GM20000 (cell line): ENCODE measurements at regions not wholly inside any gene's neighbourhood (a gene's known extent, or its start where the extent isn't known, plus 50 kb on each side); places are given as distances from the start of the nearest gene placed in this dataset.
A peak's percentile ranks its signal among the peaks of the same experiment; 100 is the strongest.

Experiments
- DNase-seq: peaks from one replicate; pipeline ENCODE4 v3.0.0; 2012; ENCODE audit warnings: low spot score
- CTCF ChIP-seq: IDR thresholded peaks from 2 replicates; pipeline ENCODE4 v1.5.1; 2012; ENCODE audit warnings: mild to moderate bottlenecking, control low read depth; ENCODE audit errors: extremely low read depth, missing control alignments

DNA sequence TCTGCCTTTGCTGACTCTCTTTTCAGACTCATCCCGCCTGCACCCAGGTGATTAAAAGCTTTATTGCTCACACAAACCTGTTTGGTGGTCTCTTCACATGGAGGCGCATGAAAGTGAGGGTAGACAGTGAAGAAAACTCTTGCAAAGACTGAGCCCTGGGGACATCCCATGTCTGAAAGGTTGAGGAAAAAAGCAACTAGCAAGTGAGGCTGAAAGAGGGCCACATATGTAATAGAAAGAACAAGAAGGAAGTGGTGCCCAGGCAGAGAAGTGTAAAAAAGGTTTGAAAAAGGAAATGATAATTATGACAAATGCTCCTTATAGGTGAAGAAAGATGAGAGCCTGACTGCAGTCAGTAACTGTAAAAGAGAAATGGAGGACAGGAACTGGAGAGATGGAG is 115.9 kb upstream of the NEK7 start:
- no peak for DNase-seq
- no peak for TF ChIP-seq CTCF

- DNase-seq, result no peak
- no peak for TF ChIP-seq CTCF
Measured at GRCh38 chr1:198042168-198042567, 114.6 kb upstream of the NEK7 start.

GRCh38 chr1:198047913-198048312 is 108.9 kb upstream of the NEK7 start:
- TF ChIP-seq CTCF, result no peak
- no peak for DNase-seq

DNA sequence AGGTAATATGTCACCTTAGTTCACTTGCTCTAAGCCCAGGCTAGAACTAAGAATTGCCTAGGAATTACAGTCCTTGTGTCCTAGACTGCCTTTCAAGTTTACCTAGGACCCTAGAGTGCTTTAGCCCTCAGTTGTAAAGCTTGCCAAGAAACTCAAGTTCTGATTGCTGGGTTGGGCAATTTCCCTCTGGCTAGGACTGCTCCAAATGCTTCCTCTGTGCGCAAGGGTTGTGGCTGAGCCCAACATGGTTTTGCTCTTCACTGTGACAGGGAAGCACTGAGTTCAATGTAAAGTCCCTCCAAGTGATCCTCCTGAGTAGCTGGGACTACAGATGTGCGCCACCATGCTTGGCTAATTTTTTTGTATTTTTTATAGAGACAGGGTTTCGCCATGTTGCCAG is 102.3 kb upstream of the NEK7 start:
- no peak for DNase-seq
- TF ChIP-seq CTCF, result no peak

GRCh38 chr1:198056255-198056654 is 100.5 kb upstream of the NEK7 start:
- DNase-seq, result no peak
- TF ChIP-seq CTCF, result peak; percentile 30

- TF ChIP-seq CTCF, result no peak
Measured at GRCh38 chr1:198064181-198064580, 92.6 kb upstream of the NEK7 start.

GRCh38 chr1:198068285-198068684 is 88.5 kb upstream of the NEK7 start:
- TF ChIP-seq CTCF, result no peak
- no peak for DNase-seq

More at GRCh38 chr1:198064181-198064580, 92.6 kb upstream of the NEK7 start:
- DNase-seq, result no peak
